ENCODE measurements at regions not wholly inside any gene's neighbourhood (a gene's known extent, or its start where the extent isn't known, plus 50 kb on each side); places are given as distances from the start of the nearest gene placed in this dataset.

DNA sequence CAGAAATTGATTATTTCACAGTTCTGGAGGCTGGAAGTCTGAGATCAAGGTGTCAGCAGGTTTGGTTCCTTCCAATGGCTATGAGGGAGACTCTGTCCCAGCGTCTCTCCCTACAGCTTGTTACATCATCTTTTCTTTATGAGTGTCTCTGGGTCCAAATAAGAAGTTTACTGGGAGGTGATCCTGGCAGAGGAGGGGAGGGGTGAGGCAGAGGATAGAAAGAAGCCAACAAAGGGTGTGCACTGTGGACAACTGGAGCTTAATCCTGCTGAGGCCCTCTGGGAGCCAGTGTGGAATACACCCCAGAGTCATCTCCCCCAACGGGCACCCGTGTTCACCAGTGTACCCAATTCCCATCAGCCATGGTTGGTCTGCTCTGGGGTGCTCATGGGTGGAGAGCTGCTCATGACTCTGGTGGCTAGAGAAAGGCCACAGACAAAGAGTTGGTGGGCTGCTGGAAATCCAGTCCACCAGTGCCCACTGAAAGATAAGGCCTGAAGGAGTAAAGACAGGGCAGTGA, 57.5 kb upstream of the CTLA4 start:
- Histone ChIP-seq H3K79me1 (ENCODE audit: insufficient read depth, low read depth, low read length, poor library complexity, severe bottlenecking) (no peaks in the 10 kb centered on the region), H2BK15ac (ENCODE audit: low read depth, low read length) (no peak overlapping the region), H3K79me2 (ENCODE audit: insufficient read depth, low read length) (no peaks in the 10 kb centered on the region), H4K91ac (ENCODE audit: insufficient read length, low read depth, low read length) (no peak overlapping the region), H2BK120ac (ENCODE audit: low read depth, low read length, poor library complexity, severe bottlenecking) (no peak overlapping the region), H3K4ac (ENCODE audit: low read depth, low read length) (no peak overlapping the region), H3K14ac (ENCODE audit: insufficient read depth, low read length) (no peak overlapping the region), H3K18ac (ENCODE audit: insufficient read length, low read depth, low read length) (peak overlapping the region; percentile 58), H3K56ac (ENCODE audit: insufficient read length, low read depth, low read length) (no peak overlapping the region), H2BK20ac (ENCODE audit: low read depth, low read length, poor library complexity, severe bottlenecking) (no peak overlapping the region), H4K5ac (ENCODE audit: insufficient read length, low read depth, low read length) (peak overlapping the region; percentile 20), H3K23ac (ENCODE audit: insufficient read length, low read depth, low read length) (no peak overlapping the region), H2BK12ac (ENCODE audit: insufficient read length, low read depth, low read length) (no peak overlapping the region), H3K9ac (ENCODE audit: extremely low read depth, insufficient read length, low read length) (no peak overlapping the region), H3K27me3 (ENCODE audit: insufficient read depth, low read length) (no peaks in the 10 kb centered on the region), H2AFZ (ENCODE audit: low read length) (no peak overlapping the region), H3K4me2 (ENCODE audit: insufficient read depth, insufficient read length, low read length) (no peak overlapping the region), H3K27ac (ENCODE audit: insufficient read length, low read depth, low read length) (no peak overlapping the region), H3K9me3 (ENCODE audit: control insufficient read depth, low read depth, low read length) (no peaks in the 10 kb centered on the region), H2BK5ac (ENCODE audit: insufficient read length, low read length) (no peak overlapping the region), H3K23me2 (ENCODE audit: insufficient read length, low read depth, low read length, poor library complexity, severe bottlenecking) (no peaks in the 10 kb centered on the region), H3T11ph (ENCODE audit: low read length) (no peak overlapping the region), H2AK5ac (ENCODE audit: insufficient read length, low read length) (no peak overlapping the region), H3K4me1 (ENCODE audit: insufficient read depth, low read length) (no peaks in the 10 kb centered on the region), H4K8ac (replicated peaks; ENCODE audit: insufficient read length, low read depth, low read length) (no peak overlapping the region), H4K20me1 (ENCODE audit: control insufficient read depth, insufficient read depth, insufficient read length) (no peaks in the 10 kb centered on the region)
- H3K27me3 Mint-ChIP-seq (ENCODE audit: low read depth): no peaks in the 10 kb centered on the region
- TF ChIP-seq, protein P1, sequence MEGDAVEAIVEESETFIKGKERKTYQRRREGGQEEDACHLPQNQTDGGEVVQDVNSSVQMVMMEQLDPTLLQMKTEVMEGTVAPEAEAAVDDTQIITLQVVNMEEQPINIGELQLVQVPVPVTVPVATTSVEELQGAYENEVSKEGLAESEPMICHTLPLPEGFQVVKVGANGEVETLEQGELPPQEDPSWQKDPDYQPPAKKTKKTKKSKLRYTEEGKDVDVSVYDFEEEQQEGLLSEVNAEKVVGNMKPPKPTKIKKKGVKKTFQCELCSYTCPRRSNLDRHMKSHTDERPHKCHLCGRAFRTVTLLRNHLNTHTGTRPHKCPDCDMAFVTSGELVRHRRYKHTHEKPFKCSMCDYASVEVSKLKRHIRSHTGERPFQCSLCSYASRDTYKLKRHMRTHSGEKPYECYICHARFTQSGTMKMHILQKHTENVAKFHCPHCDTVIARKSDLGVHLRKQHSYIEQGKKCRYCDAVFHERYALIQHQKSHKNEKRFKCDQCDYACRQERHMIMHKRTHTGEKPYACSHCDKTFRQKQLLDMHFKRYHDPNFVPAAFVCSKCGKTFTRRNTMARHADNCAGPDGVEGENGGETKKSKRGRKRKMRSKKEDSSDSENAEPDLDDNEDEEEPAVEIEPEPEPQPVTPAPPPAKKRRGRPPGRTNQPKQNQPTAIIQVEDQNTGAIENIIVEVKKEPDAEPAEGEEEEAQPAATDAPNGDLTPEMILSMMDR (conservative IDR thresholded peaks at IDR 0.05): no peak
- peaks cover 0 to 6% (median 0%) of the 10 kb centered on the region in 3 experiments; a peak in 3 of 7 replicates for H3K36me3 Mint-ChIP-seq (ENCODE audit: insufficient read depth in 1 of 3, low read depth in 3 of 3)
- WGBS (ENCODE audit: extremely low coverage, insufficient read length, low lambda C conversion rate): no CpG with 5 or more reads among the region's 3 CpGs
- no peak overlapping the region for H3K4me3 Mint-ChIP-seq
- H3K9me3 Mint-ChIP-seq: peaks cover 0 to 5% of the 10 kb centered on the region in 2 experiments; a peak in 3 of 5 replicates
- peaks cover under 1 to 3% of the 10 kb centered on the region in 2 experiments; a peak in 2 of 4 replicates for H3K4me1 Mint-ChIP-seq
- H3K27ac Mint-ChIP-seq: no peak overlapping the region; a peak in 1 of 7 replicates
- no peak for DNase-seq

Data from H9 (cell line).